ENCODE measurements at regions not wholly inside any gene's neighbourhood (a gene's known extent, or its start where the extent isn't known, plus 50 kb on each side); places are given as distances from the start of the nearest gene placed in this dataset.

GRCh38 chr13:64849196-64849595 lies 2380.9 kb downstream of the PCDH9 start:
- TF ChIP-seq, protein P1, sequence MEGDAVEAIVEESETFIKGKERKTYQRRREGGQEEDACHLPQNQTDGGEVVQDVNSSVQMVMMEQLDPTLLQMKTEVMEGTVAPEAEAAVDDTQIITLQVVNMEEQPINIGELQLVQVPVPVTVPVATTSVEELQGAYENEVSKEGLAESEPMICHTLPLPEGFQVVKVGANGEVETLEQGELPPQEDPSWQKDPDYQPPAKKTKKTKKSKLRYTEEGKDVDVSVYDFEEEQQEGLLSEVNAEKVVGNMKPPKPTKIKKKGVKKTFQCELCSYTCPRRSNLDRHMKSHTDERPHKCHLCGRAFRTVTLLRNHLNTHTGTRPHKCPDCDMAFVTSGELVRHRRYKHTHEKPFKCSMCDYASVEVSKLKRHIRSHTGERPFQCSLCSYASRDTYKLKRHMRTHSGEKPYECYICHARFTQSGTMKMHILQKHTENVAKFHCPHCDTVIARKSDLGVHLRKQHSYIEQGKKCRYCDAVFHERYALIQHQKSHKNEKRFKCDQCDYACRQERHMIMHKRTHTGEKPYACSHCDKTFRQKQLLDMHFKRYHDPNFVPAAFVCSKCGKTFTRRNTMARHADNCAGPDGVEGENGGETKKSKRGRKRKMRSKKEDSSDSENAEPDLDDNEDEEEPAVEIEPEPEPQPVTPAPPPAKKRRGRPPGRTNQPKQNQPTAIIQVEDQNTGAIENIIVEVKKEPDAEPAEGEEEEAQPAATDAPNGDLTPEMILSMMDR (conservative IDR thresholded peaks at IDR 0.05; ENCODE audit: low read depth in 2 of 2): no peak
- no peak for TF ChIP-seq EZH2phosphoT487 (IDR thresholded peaks at IDR 0.05; ENCODE audit: unreplicated experiment)
- no peak for TF ChIP-seq POLR2AphosphoS5 (IDR thresholded peaks at IDR 0.05; ENCODE audit: low read depth)
- TF ChIP-seq, protein P2, sequence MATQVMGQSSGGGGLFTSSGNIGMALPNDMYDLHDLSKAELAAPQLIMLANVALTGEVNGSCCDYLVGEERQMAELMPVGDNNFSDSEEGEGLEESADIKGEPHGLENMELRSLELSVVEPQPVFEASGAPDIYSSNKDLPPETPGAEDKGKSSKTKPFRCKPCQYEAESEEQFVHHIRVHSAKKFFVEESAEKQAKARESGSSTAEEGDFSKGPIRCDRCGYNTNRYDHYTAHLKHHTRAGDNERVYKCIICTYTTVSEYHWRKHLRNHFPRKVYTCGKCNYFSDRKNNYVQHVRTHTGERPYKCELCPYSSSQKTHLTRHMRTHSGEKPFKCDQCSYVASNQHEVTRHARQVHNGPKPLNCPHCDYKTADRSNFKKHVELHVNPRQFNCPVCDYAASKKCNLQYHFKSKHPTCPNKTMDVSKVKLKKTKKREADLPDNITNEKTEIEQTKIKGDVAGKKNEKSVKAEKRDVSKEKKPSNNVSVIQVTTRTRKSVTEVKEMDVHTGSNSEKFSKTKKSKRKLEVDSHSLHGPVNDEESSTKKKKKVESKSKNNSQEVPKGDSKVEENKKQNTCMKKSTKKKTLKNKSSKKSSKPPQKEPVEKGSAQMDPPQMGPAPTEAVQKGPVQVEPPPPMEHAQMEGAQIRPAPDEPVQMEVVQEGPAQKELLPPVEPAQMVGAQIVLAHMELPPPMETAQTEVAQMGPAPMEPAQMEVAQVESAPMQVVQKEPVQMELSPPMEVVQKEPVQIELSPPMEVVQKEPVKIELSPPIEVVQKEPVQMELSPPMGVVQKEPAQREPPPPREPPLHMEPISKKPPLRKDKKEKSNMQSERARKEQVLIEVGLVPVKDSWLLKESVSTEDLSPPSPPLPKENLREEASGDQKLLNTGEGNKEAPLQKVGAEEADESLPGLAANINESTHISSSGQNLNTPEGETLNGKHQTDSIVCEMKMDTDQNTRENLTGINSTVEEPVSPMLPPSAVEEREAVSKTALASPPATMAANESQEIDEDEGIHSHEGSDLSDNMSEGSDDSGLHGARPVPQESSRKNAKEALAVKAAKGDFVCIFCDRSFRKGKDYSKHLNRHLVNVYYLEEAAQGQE (IDR thresholded peaks at IDR 0.05; ENCODE audit: unreplicated experiment): no peak
- no peak for TF ChIP-seq EZH2 (IDR thresholded peaks at IDR 0.05; ENCODE audit: low read depth, unreplicated experiment)

All from GM23338 (cell line).